ENCODE measurements at regions not wholly inside any gene's neighbourhood (a gene's known extent, or its start where the extent isn't known, plus 50 kb on each side); places are given as distances from the start of the nearest gene placed in this dataset.

DNA sequence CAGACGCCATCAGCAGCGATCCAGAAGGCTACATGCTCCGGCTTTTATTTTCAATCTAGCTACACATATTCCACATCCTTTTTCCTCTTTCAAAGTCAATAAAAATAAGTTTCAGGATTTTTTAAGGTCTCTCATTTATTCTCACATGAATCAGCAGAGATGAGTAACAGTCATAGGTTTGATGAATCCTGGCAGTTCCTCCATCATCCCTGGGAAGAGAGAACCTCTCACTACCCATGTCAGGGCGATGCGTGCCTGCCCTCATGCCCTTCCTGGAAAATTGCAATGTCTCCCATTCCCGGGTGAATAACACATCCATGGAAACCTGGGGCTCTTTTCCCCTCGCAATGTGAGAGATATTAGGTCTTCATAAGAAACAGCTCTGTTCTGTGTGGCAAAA lies 301.1 kb upstream of the SMIM21 start:
- H3K4me3 ChIP-seq (ENCODE audit: low read length): no peak overlapping the region
- H3K4me1 ChIP-seq (ENCODE audit: low read length): no peaks in the 10 kb centered on the region
- H3K4me2 ChIP-seq (ENCODE audit: low read depth, low read length): no peak overlapping the region
- H3K9me2 ChIP-seq (replicated peaks; ENCODE audit: insufficient read depth, low read length): no peaks in the 10 kb centered on the region
- no peak for TF ChIP-seq EZH2phosphoT487 (IDR thresholded peaks at IDR 0.05; ENCODE audit: low read length)
- TF ChIP-seq, protein P1, sequence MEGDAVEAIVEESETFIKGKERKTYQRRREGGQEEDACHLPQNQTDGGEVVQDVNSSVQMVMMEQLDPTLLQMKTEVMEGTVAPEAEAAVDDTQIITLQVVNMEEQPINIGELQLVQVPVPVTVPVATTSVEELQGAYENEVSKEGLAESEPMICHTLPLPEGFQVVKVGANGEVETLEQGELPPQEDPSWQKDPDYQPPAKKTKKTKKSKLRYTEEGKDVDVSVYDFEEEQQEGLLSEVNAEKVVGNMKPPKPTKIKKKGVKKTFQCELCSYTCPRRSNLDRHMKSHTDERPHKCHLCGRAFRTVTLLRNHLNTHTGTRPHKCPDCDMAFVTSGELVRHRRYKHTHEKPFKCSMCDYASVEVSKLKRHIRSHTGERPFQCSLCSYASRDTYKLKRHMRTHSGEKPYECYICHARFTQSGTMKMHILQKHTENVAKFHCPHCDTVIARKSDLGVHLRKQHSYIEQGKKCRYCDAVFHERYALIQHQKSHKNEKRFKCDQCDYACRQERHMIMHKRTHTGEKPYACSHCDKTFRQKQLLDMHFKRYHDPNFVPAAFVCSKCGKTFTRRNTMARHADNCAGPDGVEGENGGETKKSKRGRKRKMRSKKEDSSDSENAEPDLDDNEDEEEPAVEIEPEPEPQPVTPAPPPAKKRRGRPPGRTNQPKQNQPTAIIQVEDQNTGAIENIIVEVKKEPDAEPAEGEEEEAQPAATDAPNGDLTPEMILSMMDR (IDR thresholded peaks at IDR 0.05; ENCODE audit: low read length): no peak
- no peak for TF ChIP-seq EZH2 (optimal IDR thresholded peaks at IDR 0.05; ENCODE audit: low read depth, low read length)
- no peaks in the 10 kb centered on the region for H3K36me3 ChIP-seq (replicated peaks; ENCODE audit: insufficient read depth, low read length)
- no peaks in the 10 kb centered on the region for H3K79me2 ChIP-seq (ENCODE audit: low read length)
- no peak overlapping the region for H3K9ac ChIP-seq (ENCODE audit: low read length)
- H3K27me3 ChIP-seq (replicated peaks; ENCODE audit: insufficient read depth, low read length): no peaks in the 10 kb centered on the region
- DNase-seq: no peak
- no peaks in the 10 kb centered on the region for H3K9me3 ChIP-seq (replicated peaks; ENCODE audit: insufficient read depth, low read length)
- no peak overlapping the region for H3K27ac ChIP-seq (ENCODE audit: low read length)
- no peaks in the 10 kb centered on the region for H4K20me1 ChIP-seq (ENCODE audit: insufficient read depth, low read length)
- H3F3A ChIP-seq (ENCODE audit: insufficient read depth, low read length): no peaks in the 10 kb centered on the region
- H2AFZ ChIP-seq (ENCODE audit: low read length): no peak overlapping the region

DNA sequence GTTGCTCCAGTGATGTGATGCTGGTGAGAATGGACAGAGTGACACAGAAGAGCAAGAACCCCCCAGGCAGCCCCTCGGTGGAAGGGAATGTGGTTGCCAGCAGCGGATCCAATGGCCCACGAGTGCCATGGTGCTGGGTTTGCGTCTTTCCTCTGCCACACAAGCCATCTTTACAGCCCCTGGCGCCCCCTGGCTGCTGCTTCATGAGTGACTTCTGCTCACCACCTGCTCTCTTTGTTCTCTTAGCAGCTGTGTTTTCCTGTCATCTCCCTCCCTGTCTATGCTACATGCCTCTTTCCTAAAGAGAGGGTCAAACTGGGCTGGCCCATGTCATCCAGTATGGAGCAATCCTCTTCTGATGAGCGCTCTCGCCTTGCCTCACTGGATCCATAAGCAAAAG lies 300.0 kb upstream of the SMIM21 start:
- Histone ChIP-seq H3K27me3 (replicated peaks; ENCODE audit: insufficient read depth, low read length) (no peaks in the 10 kb centered on the region), H3K27ac (ENCODE audit: low read length) (no peak overlapping the region)
- no peak for DNase-seq

DNA sequence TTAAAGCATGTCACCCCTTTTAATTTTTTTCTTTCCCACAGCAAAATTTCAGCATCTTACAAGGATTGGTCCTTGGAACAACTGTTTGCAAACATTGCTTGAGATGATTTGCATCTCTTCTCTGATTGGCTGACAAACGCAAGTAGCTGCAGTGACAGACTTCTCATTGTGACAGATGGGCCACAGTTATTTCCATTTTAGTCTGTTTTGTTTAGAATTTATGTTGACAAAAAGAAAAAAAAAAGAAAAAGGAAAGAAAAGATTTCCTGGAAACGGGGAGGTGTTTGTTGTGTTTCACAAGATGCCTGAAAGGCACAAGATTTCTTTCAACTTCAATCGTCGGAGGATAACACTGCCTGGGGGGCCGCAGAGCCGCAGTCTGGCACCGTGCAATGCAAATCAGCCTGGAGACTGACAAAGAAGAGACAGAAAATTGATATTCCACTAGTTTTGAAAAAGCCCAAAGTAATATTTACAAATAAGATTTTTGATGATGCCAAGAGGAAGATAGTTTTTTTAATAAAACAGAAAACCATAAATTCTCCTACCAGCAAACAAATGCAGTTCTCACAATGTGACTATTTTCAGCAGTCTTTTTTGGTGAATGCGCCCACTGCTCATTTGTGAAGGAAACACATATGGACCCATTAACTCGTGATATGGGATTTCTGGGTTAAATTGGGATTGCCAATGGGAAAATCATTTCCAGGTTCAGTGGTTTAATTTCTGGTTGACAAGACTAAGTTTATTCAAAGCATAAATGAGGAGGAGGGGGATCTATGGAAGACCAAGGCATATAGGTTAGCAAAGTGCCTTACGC lies 296.2 kb upstream of the SMIM21 start:
- no peaks in the 10 kb centered on the region for H3K79me2 ChIP-seq (ENCODE audit: low read length)
- no peaks in the 10 kb centered on the region for H3K27me3 ChIP-seq (replicated peaks; ENCODE audit: insufficient read depth, low read length)
- no peak overlapping the region for H2AFZ ChIP-seq (ENCODE audit: low read length)
- no peak overlapping the region for H3K9ac ChIP-seq (ENCODE audit: low read length)
- H3K9me2 ChIP-seq (replicated peaks; ENCODE audit: insufficient read depth, low read length): no peaks in the 10 kb centered on the region
- no peak overlapping the region for H3K4me2 ChIP-seq (ENCODE audit: low read depth, low read length)
- H4K20me1 ChIP-seq (ENCODE audit: insufficient read depth, low read length): no peaks in the 10 kb centered on the region
- H3K4me3 ChIP-seq (ENCODE audit: low read length): no peak overlapping the region
- no peaks in the 10 kb centered on the region for H3F3A ChIP-seq (ENCODE audit: insufficient read depth, low read length)
- H3K9me3 ChIP-seq (replicated peaks; ENCODE audit: insufficient read depth, low read length): no peaks in the 10 kb centered on the region
- H3K27ac ChIP-seq (ENCODE audit: low read length): no peak overlapping the region
- TF ChIP-seq EZH2phosphoT487 (IDR thresholded peaks at IDR 0.05; ENCODE audit: low read length) (no peak), EZH2 (optimal IDR thresholded peaks at IDR 0.05; ENCODE audit: low read depth, low read length) (no peak)
- TF ChIP-seq, protein P1 (IDR thresholded peaks at IDR 0.05; ENCODE audit: low read length): no peak
- no peaks in the 10 kb centered on the region for H3K36me3 ChIP-seq (replicated peaks; ENCODE audit: insufficient read depth, low read length)
- no peaks in the 10 kb centered on the region for H3K4me1 ChIP-seq (ENCODE audit: low read length)
- no peak for DNase-seq

More for the DNA sequence above, 300.0 kb upstream of the SMIM21 start:
- no peak for TF ChIP-seq EZH2 (optimal IDR thresholded peaks at IDR 0.05; ENCODE audit: low read depth, low read length)
- TF ChIP-seq, protein P1 (IDR thresholded peaks at IDR 0.05; ENCODE audit: low read length): peak; percentile 7; the same call in 1 of the 2 replicates
- no peaks in the 10 kb centered on the region for H3K79me2 ChIP-seq (ENCODE audit: low read length)
- H3K9ac ChIP-seq (ENCODE audit: low read length): no peak overlapping the region
- H3K9me3 ChIP-seq (replicated peaks; ENCODE audit: insufficient read depth, low read length): no peaks in the 10 kb centered on the region
- H4K20me1 ChIP-seq (ENCODE audit: insufficient read depth, low read length): no peaks in the 10 kb centered on the region
- H3K9me2 ChIP-seq (replicated peaks; ENCODE audit: insufficient read depth, low read length): no peaks in the 10 kb centered on the region
- H3F3A ChIP-seq (ENCODE audit: insufficient read depth, low read length): no peaks in the 10 kb centered on the region
- no peak overlapping the region for H2AFZ ChIP-seq (ENCODE audit: low read length)
- no peak overlapping the region for H3K4me3 ChIP-seq (ENCODE audit: low read length)
- H3K36me3 ChIP-seq (replicated peaks; ENCODE audit: insufficient read depth, low read length): no peaks in the 10 kb centered on the region
- no peaks in the 10 kb centered on the region for H3K4me1 ChIP-seq (ENCODE audit: low read length)
- H3K4me2 ChIP-seq (ENCODE audit: low read depth, low read length): no peak overlapping the region
